Liver (tissue), 8 donors: ENCODE measurements at regions not wholly inside any gene's neighbourhood (a gene's known extent, or its start where the extent isn't known, plus 50 kb on each side); places are given as distances from the start of the nearest gene placed in this dataset.

ENCODE experiments used
- DNase-seq: peaks from one replicate; pipeline ENCODE4 v3.0.0-alpha.2; 2017; ENCODE audit warnings: low spot score
- H3K27ac ChIP-seq, 2 donors: one replicate each; pipeline ENCODE4 v1.7.0; 2013; ENCODE audit warnings: inconsistent platforms in 2 of 2, low read length in 2 of 2, control low read depth in 1 of 2, low read depth in 1 of 2, mild to moderate bottlenecking in 1 of 2
- H3K27me3 ChIP-seq, 4 donors: one replicate each; pipeline versions ENCODE4 v1.6.1 to v1.7.0; 2013; ENCODE audit warnings: low read length in 3 of 4, inconsistent platforms in 1 of 4, mild to moderate bottlenecking in 1 of 4, moderate library complexity in 1 of 4; ENCODE audit not compliant: control insufficient read depth in 4 of 4, insufficient read depth in 4 of 4
- H3K36me3 ChIP-seq, 4 donors: one replicate each; pipeline versions ENCODE4 v1.6.1 to v1.7.0; 2013; ENCODE audit warnings: low read length in 3 of 4, mild to moderate bottlenecking in 3 of 4, low read depth in 1 of 4, moderate library complexity in 1 of 4; ENCODE audit not compliant: control insufficient read depth in 4 of 4, insufficient read depth in 3 of 4
- H3K4me1 ChIP-seq, 4 donors: one replicate each; pipeline versions ENCODE4 v1.6.1 to v1.7.0; 2013; ENCODE audit warnings: low read length in 3 of 4, mild to moderate bottlenecking in 3 of 4, moderate library complexity in 1 of 4; ENCODE audit not compliant: control insufficient read depth in 4 of 4, insufficient read depth in 4 of 4
- H3K4me3 ChIP-seq, 3 donors: one replicate each; pipeline versions ENCODE4 v1.6.1 to v1.7.0; 2013; ENCODE audit warnings: low read length in 3 of 3, control low read depth in 1 of 3, low read depth in 1 of 3, mild to moderate bottlenecking in 1 of 3
- H3K9ac ChIP-seq, 2 donors: one replicate each; pipeline ENCODE4 v1.7.0; 2013; ENCODE audit warnings: low read length in 2 of 2, mild to moderate bottlenecking in 2 of 2, moderate library complexity in 2 of 2, control low read depth in 1 of 2, low read depth in 1 of 2
- H3K9me3 ChIP-seq, 4 donors: one replicate each; pipeline versions ENCODE4 v1.6.1 to v1.7.0; 2013; ENCODE audit warnings: low read length in 3 of 4; ENCODE audit not compliant: control insufficient read depth in 4 of 4
- EGR1 ChIP-seq, 2 donors: IDR thresholded peaks; 2 replicates each; pipeline ENCODE4 v1.6.1; 2016 to 2018; ENCODE audit warnings: antibody characterized with exemption in 2 of 2, low read depth in 2 of 2
- FOXA1 ChIP-seq: IDR thresholded peaks from 2 replicates; pipeline ENCODE4 v1.6.1; 2016; ENCODE audit warnings: antibody characterized with exemption
- FOXA2 ChIP-seq: IDR thresholded peaks from 2 replicates; pipeline ENCODE4 v1.6.1; 2016; ENCODE audit warnings: antibody characterized with exemption
- GABPA ChIP-seq, 2 donors: IDR thresholded peaks in 1 of 2; conservative IDR thresholded peaks in 1 of 2; 2 replicates each; pipeline ENCODE4 v1.6.1; 2016; ENCODE audit warnings: antibody characterized with exemption in 2 of 2, mild to moderate bottlenecking in 1 of 2, moderate library complexity in 1 of 2
- HNF4A ChIP-seq, 2 donors: conservative IDR thresholded peaks; 2 replicates each; pipeline ENCODE4 v1.6.1; 2016; ENCODE audit warnings: antibody characterized with exemption in 2 of 2, mild to moderate bottlenecking in 2 of 2
- HNF4G ChIP-seq: IDR thresholded peaks from 2 replicates; pipeline ENCODE4 v1.6.1; 2016; ENCODE audit warnings: antibody characterized with exemption
- JUND ChIP-seq, 2 donors: IDR thresholded peaks; 2 replicates each; pipeline ENCODE4 v1.6.1; 2016; ENCODE audit warnings: antibody characterized with exemption in 2 of 2
- NR2F2 ChIP-seq: IDR thresholded peaks from 2 replicates; pipeline ENCODE4 v1.6.1; 2016; ENCODE audit warnings: antibody characterized with exemption
- RAD21 ChIP-seq, 2 donors: IDR thresholded peaks; 2 replicates each; pipeline ENCODE4 v1.6.1; 2016; ENCODE audit warnings: antibody characterized with exemption in 2 of 2, mild to moderate bottlenecking in 2 of 2
- REST ChIP-seq: IDR thresholded peaks from 2 replicates; pipeline ENCODE4 v1.6.1; 2016; ENCODE audit warnings: antibody characterized with exemption, mild to moderate bottlenecking
- RXRA ChIP-seq, 2 donors: IDR thresholded peaks; 2 replicates each; pipeline ENCODE4 v1.6.1; 2017 to 2018; ENCODE audit warnings: antibody characterized with exemption in 2 of 2, mild to moderate bottlenecking in 1 of 2
- SP1 ChIP-seq: IDR thresholded peaks from 2 replicates; pipeline ENCODE4 v1.6.1; 2018; ENCODE audit warnings: antibody characterized with exemption, mild to moderate bottlenecking
- TAF1 ChIP-seq: conservative IDR thresholded peaks from 2 replicates; pipeline ENCODE4 v1.6.1; 2016; ENCODE audit warnings: antibody characterized with exemption, mild to moderate bottlenecking
- YY1 ChIP-seq: IDR thresholded peaks from 2 replicates; pipeline ENCODE4 v1.6.1; 2016; ENCODE audit warnings: antibody characterized with exemption, mild to moderate bottlenecking
- ZBTB33 ChIP-seq: IDR thresholded peaks from 2 replicates; pipeline ENCODE4 v1.6.1; 2016; ENCODE audit warnings: antibody characterized with exemption
- WGBS: extraction: QIAGEN DNeasy Blood & Tissue Kit; methylation state at CpG from one replicate; pipeline ENCODE4 v1.1.7; 2013; 5-methylcytosine and 5-hydroxymethylcytosine counted together
- TF ChIP-seq, protein P1 (sequence below): fragments of 150-350 bp; IDR thresholded peaks from 2 replicates; pipeline ENCODE4 v1.5.1; 2017; ENCODE audit warnings: improper control_type of control experiment, low read depth, low read length; ENCODE audit not compliant: missing input control
- TF ChIP-seq, protein P2 (sequence below): IDR thresholded peaks from 2 replicates; pipeline ENCODE4 v1.6.1; 2016; ENCODE audit warnings: antibody characterized with exemption
- TF ChIP-seq, protein P3 (sequence below): IDR thresholded peaks from 2 replicates; pipeline ENCODE4 v1.6.1; 2016; ENCODE audit warnings: antibody characterized with exemption
- donor health status: healthy.
- donor health status: healthy.
- donor health status: healthy.
- donor health status: healthy.
- donor health status: healthy.

DNA sequence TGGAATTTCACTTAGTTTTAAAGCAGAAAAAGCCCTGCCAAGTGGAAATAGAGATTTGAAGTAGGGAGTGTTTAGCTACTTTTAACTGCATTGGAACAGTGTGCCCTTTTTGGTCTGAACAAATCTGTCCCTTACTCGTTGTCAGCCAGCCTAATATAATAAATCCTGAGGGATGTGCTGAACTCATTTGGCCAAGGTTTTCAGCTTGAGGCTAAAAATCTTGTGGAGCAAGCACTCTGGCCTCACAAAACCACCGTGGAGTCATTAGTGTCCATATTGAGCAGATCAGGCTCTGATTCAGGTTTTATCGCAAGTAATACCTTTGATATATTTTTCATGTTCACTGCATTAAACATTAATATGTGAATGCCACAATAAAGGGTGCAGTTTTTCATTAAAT lies 383.5 kb downstream of the FRK start (continued):
- no peak for TF ChIP-seq ZBTB33

GRCh38 chr6:115675443-115675842 lies 385.2 kb downstream of the FRK start:
- peak in 1 of 2 donors; percentile 42 for TF ChIP-seq HNF4A (conservative IDR thresholded peaks at IDR 0.05)
- no peak for TF ChIP-seq GABPA (IDR thresholded peaks at IDR 0.05 in 1 of 2, conservative IDR thresholded peaks at IDR 0.05 in 1 of 2)
- TF ChIP-seq EGR1 (IDR thresholded peaks at IDR 0.05; ENCODE audit: low read depth in 2 of 2) = no peak
- peak; percentile 46 for TF ChIP-seq FOXA2
- no peak for TF ChIP-seq SP1
- no peak for TF ChIP-seq HNF4G
- TF ChIP-seq JUND (IDR thresholded peaks at IDR 0.05) = no peak
- TF ChIP-seq YY1 = peak; percentile 84
- peak; percentile 9 to 47 for TF ChIP-seq RXRA (IDR thresholded peaks at IDR 0.05)
- TF ChIP-seq FOXA1 = peak; percentile 62
- no peak for TF ChIP-seq NR2F2
- TF ChIP-seq, protein P1, sequence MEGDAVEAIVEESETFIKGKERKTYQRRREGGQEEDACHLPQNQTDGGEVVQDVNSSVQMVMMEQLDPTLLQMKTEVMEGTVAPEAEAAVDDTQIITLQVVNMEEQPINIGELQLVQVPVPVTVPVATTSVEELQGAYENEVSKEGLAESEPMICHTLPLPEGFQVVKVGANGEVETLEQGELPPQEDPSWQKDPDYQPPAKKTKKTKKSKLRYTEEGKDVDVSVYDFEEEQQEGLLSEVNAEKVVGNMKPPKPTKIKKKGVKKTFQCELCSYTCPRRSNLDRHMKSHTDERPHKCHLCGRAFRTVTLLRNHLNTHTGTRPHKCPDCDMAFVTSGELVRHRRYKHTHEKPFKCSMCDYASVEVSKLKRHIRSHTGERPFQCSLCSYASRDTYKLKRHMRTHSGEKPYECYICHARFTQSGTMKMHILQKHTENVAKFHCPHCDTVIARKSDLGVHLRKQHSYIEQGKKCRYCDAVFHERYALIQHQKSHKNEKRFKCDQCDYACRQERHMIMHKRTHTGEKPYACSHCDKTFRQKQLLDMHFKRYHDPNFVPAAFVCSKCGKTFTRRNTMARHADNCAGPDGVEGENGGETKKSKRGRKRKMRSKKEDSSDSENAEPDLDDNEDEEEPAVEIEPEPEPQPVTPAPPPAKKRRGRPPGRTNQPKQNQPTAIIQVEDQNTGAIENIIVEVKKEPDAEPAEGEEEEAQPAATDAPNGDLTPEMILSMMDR = no peak
- peak; percentile 22 for TF ChIP-seq ZBTB33
- no peak for TF ChIP-seq REST
- TF ChIP-seq, protein P2, sequence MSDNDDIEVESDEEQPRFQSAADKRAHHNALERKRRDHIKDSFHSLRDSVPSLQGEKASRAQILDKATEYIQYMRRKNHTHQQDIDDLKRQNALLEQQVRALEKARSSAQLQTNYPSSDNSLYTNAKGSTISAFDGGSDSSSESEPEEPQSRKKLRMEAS = no peak
- TF ChIP-seq TAF1 = no peak
- peak; percentile 17 to 25 for TF ChIP-seq RAD21 (IDR thresholded peaks at IDR 0.05)
- TF ChIP-seq, protein P3, sequence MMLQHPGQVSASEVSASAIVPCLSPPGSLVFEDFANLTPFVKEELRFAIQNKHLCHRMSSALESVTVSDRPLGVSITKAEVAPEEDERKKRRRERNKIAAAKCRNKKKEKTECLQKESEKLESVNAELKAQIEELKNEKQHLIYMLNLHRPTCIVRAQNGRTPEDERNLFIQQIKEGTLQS = no peak
- H3K9me3 ChIP-seq = no peaks in the 10 kb centered on the region
- H3K27ac ChIP-seq = no peak overlapping the region
- H3K9ac ChIP-seq = no peak overlapping the region
- no peaks in the 10 kb centered on the region for H3K27me3 ChIP-seq
- H3K4me1 ChIP-seq = peaks cover 0 to 4% (median 0%) of the 10 kb centered on the region in 4 donors
- H3K36me3 ChIP-seq = no peaks in the 10 kb centered on the region
- H3K4me3 ChIP-seq = no peak overlapping the region
- DNase-seq = no peak
- WGBS = 23% methylated on average over 1 of the region's 1 CpG
